H9 (cell line): ENCODE measurements at regions not wholly inside any gene's neighbourhood (a gene's known extent, or its start where the extent isn't known, plus 50 kb on each side); places are given as distances from the start of the nearest gene placed in this dataset.

Source experiments
- DNase-seq: peaks from one replicate; pipeline ENCODE4 v3.0.0-alpha.2; 2017
- H2AFZ ChIP-seq: one replicate; pipeline ENCODE4 v1.6.1; 2013; ENCODE audit warnings: mild to moderate bottlenecking, low read length, control low read depth, moderate library complexity
- H2AK5ac ChIP-seq: 2 replicates; pipeline ENCODE4 v1.6.1; 2013; ENCODE audit warnings: low read length, control low read depth, mixed read lengths; ENCODE audit not compliant: insufficient read length
- H2BK120ac ChIP-seq: one replicate; pipeline ENCODE4 v1.6.1; 2013; ENCODE audit warnings: low read depth, mild to moderate bottlenecking, low read length, control low read depth, inconsistent platforms; ENCODE audit not compliant: poor library complexity, severe bottlenecking
- H2BK12ac ChIP-seq: 2 replicates; pipeline ENCODE4 v1.6.1; 2013; ENCODE audit warnings: low read length, control low read depth, mixed read lengths, low read depth; ENCODE audit not compliant: insufficient read length
- H2BK15ac ChIP-seq: 2 replicates; pipeline ENCODE4 v1.6.1; 2013; ENCODE audit warnings: low read depth, low read length, control low read depth
- H2BK20ac ChIP-seq: one replicate; pipeline ENCODE4 v1.6.1; 2013; ENCODE audit warnings: low read depth, mild to moderate bottlenecking, low read length, control low read depth, inconsistent platforms; ENCODE audit not compliant: poor library complexity, severe bottlenecking
- H2BK5ac ChIP-seq: 2 replicates; pipeline ENCODE4 v1.6.1; 2013; ENCODE audit warnings: low read length, control low read depth, mixed read lengths; ENCODE audit not compliant: insufficient read length
- H3K14ac ChIP-seq: 2 replicates; pipeline ENCODE4 v1.6.1; 2013; ENCODE audit warnings: low read length, control low read depth; ENCODE audit not compliant: insufficient read depth
- H3K18ac ChIP-seq: 2 replicates; pipeline ENCODE4 v1.6.1; 2013; ENCODE audit warnings: low read depth, mild to moderate bottlenecking, mixed read lengths, low read length, control low read depth; ENCODE audit not compliant: insufficient read length
- H3K23ac ChIP-seq: 2 replicates; pipeline ENCODE4 v1.6.1; 2013; ENCODE audit warnings: low read length, control low read depth, mixed read lengths, low read depth; ENCODE audit not compliant: insufficient read length
- H3K23me2 ChIP-seq: 2 replicates; pipeline ENCODE4 v1.6.1; 2013; ENCODE audit warnings: low read depth, mild to moderate bottlenecking, mixed read lengths, low read length, control low read depth; ENCODE audit not compliant: insufficient read length, poor library complexity, severe bottlenecking
- H3K27ac ChIP-seq: 2 replicates; pipeline ENCODE4 v1.5.1; 2013; ENCODE audit warnings: low read length, control low read depth, mixed read lengths, low read depth; ENCODE audit not compliant: insufficient read length
- H3K27me3 ChIP-seq: 2 replicates; pipeline ENCODE4 v1.6.1; 2013; ENCODE audit warnings: low read length, control low read depth, inconsistent platforms; ENCODE audit not compliant: insufficient read depth
- H3K4ac ChIP-seq: 2 replicates; pipeline ENCODE4 v1.6.1; 2013; ENCODE audit warnings: low read depth, mild to moderate bottlenecking, control low read depth, inconsistent platforms, low read length, moderate library complexity
- H3K4me1 ChIP-seq: 2 replicates; pipeline ENCODE4 v1.6.1; 2013; ENCODE audit warnings: low read length, control low read depth, inconsistent platforms; ENCODE audit not compliant: insufficient read depth
- H3K4me2 ChIP-seq: 2 replicates; pipeline ENCODE4 v1.6.1; 2013; ENCODE audit warnings: low read length, control low read depth, mixed read lengths; ENCODE audit not compliant: insufficient read length, insufficient read depth
- H3K56ac ChIP-seq: 2 replicates; pipeline ENCODE4 v1.6.1; 2013; ENCODE audit warnings: low read depth, mild to moderate bottlenecking, mixed read lengths, low read length, control low read depth; ENCODE audit not compliant: insufficient read length
- H3K79me1 ChIP-seq: 2 replicates; pipeline ENCODE4 v1.6.1; 2013; ENCODE audit warnings: low read depth, mild to moderate bottlenecking, moderate library complexity, low read length, control low read depth, inconsistent platforms; ENCODE audit not compliant: insufficient read depth, poor library complexity, severe bottlenecking
- H3K79me2 ChIP-seq: 2 replicates; pipeline ENCODE4 v1.6.1; 2013; ENCODE audit warnings: low read length, control low read depth, inconsistent platforms; ENCODE audit not compliant: insufficient read depth
- H3K9ac ChIP-seq: 2 replicates; pipeline ENCODE4 v1.6.1; 2013; ENCODE audit warnings: low read length, control low read depth, mixed read lengths; ENCODE audit not compliant: insufficient read length; ENCODE audit errors: extremely low read depth
- H3K9me3 ChIP-seq: one replicate; pipeline ENCODE4 v1.6.1; 2013; ENCODE audit warnings: low read depth, low read length, inconsistent platforms; ENCODE audit not compliant: control insufficient read depth
- H3T11ph ChIP-seq: one replicate; pipeline ENCODE4 v1.6.1; 2013; ENCODE audit warnings: mild to moderate bottlenecking, low read length, control low read depth, inconsistent platforms
- H4K20me1 ChIP-seq: one replicate; pipeline ENCODE4 v1.6.1; 2013; ENCODE audit not compliant: control insufficient read depth, insufficient read length, insufficient read depth
- H4K5ac ChIP-seq: 2 replicates; pipeline ENCODE4 v1.6.1; 2013; ENCODE audit warnings: low read depth, mild to moderate bottlenecking, mixed read lengths, low read length, control low read depth; ENCODE audit not compliant: insufficient read length
- H4K8ac ChIP-seq: replicated peaks from 2 replicates; pipeline ENCODE4 v1.6.1; 2013; ENCODE audit warnings: low read length, control low read depth, mixed read lengths, low read depth; ENCODE audit not compliant: insufficient read length
- H4K91ac ChIP-seq: 2 replicates; pipeline ENCODE4 v1.6.1; 2013; ENCODE audit warnings: low read depth, mild to moderate bottlenecking, moderate library complexity, mixed read lengths, low read length, control low read depth; ENCODE audit not compliant: insufficient read length
- H3K27ac Mint-ChIP-seq, 3 experiments: 2 replicates in 2 of 3; 3 replicates in 1 of 3; pipeline ENCODE4 v1.8.0; 2020 to 2021; ENCODE audit warnings: mixed read lengths in 3 of 3, mild to moderate bottlenecking in 1 of 3, moderate library complexity in 1 of 3
- H3K27me3 Mint-ChIP-seq: 2 replicates; pipeline ENCODE4 v1.8.0; 2021; ENCODE audit warnings: low read depth, mild to moderate bottlenecking, moderate library complexity, mixed read lengths
- H3K36me3 Mint-ChIP-seq, 3 experiments: 2 replicates in 2 of 3; 3 replicates in 1 of 3; pipeline ENCODE4 v1.8.0; 2020 to 2021; ENCODE audit warnings: low read depth in 3 of 3, mixed read lengths in 3 of 3; ENCODE audit not compliant: insufficient read depth in 1 of 3
- H3K4me1 Mint-ChIP-seq, 2 experiments: 2 replicates each; pipeline ENCODE4 v1.8.0; 2020; ENCODE audit warnings: mixed read lengths in 2 of 2
- H3K4me3 Mint-ChIP-seq, 2 experiments: 2 replicates in 1 of 2; 3 replicates in 1 of 2; pipeline ENCODE4 v1.8.0; 2020 to 2021; ENCODE audit warnings: mild to moderate bottlenecking in 2 of 2, mixed read lengths in 2 of 2, moderate library complexity in 1 of 2
- H3K9me3 Mint-ChIP-seq, 2 experiments: 2 replicates in 1 of 2; 3 replicates in 1 of 2; pipeline ENCODE4 v1.8.0; 2020; ENCODE audit warnings: mild to moderate bottlenecking in 2 of 2, mixed read lengths in 2 of 2, moderate library complexity in 1 of 2
- CTCF ChIP-seq: fragments of 200-600 bp; sonication (generic); conservative IDR thresholded peaks from 3 replicates; pipeline ENCODE4 v1.8.0; 2021; ENCODE audit warnings: antibody characterized with exemption, mild to moderate bottlenecking
- WGBS: extraction: QIAGEN DNeasy Blood & Tissue Kit; methylation state at CpG from one replicate; pipeline ENCODE4 v1.1.7; 2013; ENCODE audit warnings: missing lambda C conversion rate, low lambda C conversion rate, mixed read lengths; ENCODE audit not compliant: insufficient read length; ENCODE audit errors: extremely low coverage; 5-methylcytosine and 5-hydroxymethylcytosine counted together

- no peak overlapping the region for H3K56ac ChIP-seq
- H4K20me1 ChIP-seq, result no peaks in the 10 kb centered on the region
- H2BK20ac ChIP-seq, result no peak overlapping the region
- H2BK15ac ChIP-seq, result no peak overlapping the region
- no peaks in the 10 kb centered on the region for H3K9me3 ChIP-seq
- H3T11ph ChIP-seq, result no peak overlapping the region
- no peaks in the 10 kb centered on the region for H3K79me2 ChIP-seq
- H3K23me2 ChIP-seq, result no peaks in the 10 kb centered on the region
- no peak overlapping the region for H3K4me2 ChIP-seq
- Mint-ChIP-seq H3K27me3 (peaks cover 4% of the 10 kb centered on the region; the same call in 1 of the 2 replicates), H3K9me3 (no peaks in the 10 kb centered on the region), H3K27ac (no peak overlapping the region; a peak in 1 of 7 replicates), H3K4me3 (no peak overlapping the region), H3K36me3 (no peaks in the 10 kb centered on the region), H3K4me1 (no peaks in the 10 kb centered on the region)
- no peak for DNase-seq
- H2BK12ac ChIP-seq, result no peak overlapping the region
- no peak overlapping the region for H3K14ac ChIP-seq
- H3K9ac ChIP-seq, result no peak overlapping the region
- no peak overlapping the region for H4K5ac ChIP-seq
- WGBS, result no CpG with 5 or more reads among the region's 2 CpGs
- H3K27ac ChIP-seq, result no peak overlapping the region
- no peak overlapping the region for H3K18ac ChIP-seq
- H3K4ac ChIP-seq, result no peak overlapping the region
- H3K4me1 ChIP-seq, result no peaks in the 10 kb centered on the region
- no peak overlapping the region for H2BK5ac ChIP-seq
- no peak overlapping the region for H2BK120ac ChIP-seq
- no peak overlapping the region for H4K8ac ChIP-seq
- H2AFZ ChIP-seq, result no peak overlapping the region
- no peaks in the 10 kb centered on the region for H3K27me3 ChIP-seq
- H3K79me1 ChIP-seq, result no peaks in the 10 kb centered on the region
- H3K23ac ChIP-seq, result no peak overlapping the region
- no peak overlapping the region for H2AK5ac ChIP-seq
- TF ChIP-seq CTCF, result no peak
- H4K91ac ChIP-seq, result no peak overlapping the region
Observed at GRCh38 chr9:86749161-86749893, 198.0 kb downstream of the GAS1 start.
